H9 (cell line): ENCODE measurements at regions not wholly inside any gene's neighbourhood (a gene's known extent, or its start where the extent isn't known, plus 50 kb on each side); places are given as distances from the start of the nearest gene placed in this dataset.

Source experiments
- DNase-seq: peaks from one replicate; pipeline ENCODE4 v3.0.0-alpha.2; 2017
- H2AFZ ChIP-seq: one replicate; pipeline ENCODE4 v1.6.1; 2013; ENCODE audit warnings: mild to moderate bottlenecking, low read length, control low read depth, moderate library complexity
- H2AK5ac ChIP-seq: 2 replicates; pipeline ENCODE4 v1.6.1; 2013; ENCODE audit warnings: low read length, control low read depth, mixed read lengths; ENCODE audit not compliant: insufficient read length
- H2BK120ac ChIP-seq: one replicate; pipeline ENCODE4 v1.6.1; 2013; ENCODE audit warnings: low read depth, mild to moderate bottlenecking, low read length, control low read depth, inconsistent platforms; ENCODE audit not compliant: poor library complexity, severe bottlenecking
- H2BK12ac ChIP-seq: 2 replicates; pipeline ENCODE4 v1.6.1; 2013; ENCODE audit warnings: low read length, control low read depth, mixed read lengths, low read depth; ENCODE audit not compliant: insufficient read length
- H2BK15ac ChIP-seq: 2 replicates; pipeline ENCODE4 v1.6.1; 2013; ENCODE audit warnings: low read depth, low read length, control low read depth
- H2BK20ac ChIP-seq: one replicate; pipeline ENCODE4 v1.6.1; 2013; ENCODE audit warnings: low read depth, mild to moderate bottlenecking, low read length, control low read depth, inconsistent platforms; ENCODE audit not compliant: poor library complexity, severe bottlenecking
- H2BK5ac ChIP-seq: 2 replicates; pipeline ENCODE4 v1.6.1; 2013; ENCODE audit warnings: low read length, control low read depth, mixed read lengths; ENCODE audit not compliant: insufficient read length
- H3K14ac ChIP-seq: 2 replicates; pipeline ENCODE4 v1.6.1; 2013; ENCODE audit warnings: low read length, control low read depth; ENCODE audit not compliant: insufficient read depth
- H3K18ac ChIP-seq: 2 replicates; pipeline ENCODE4 v1.6.1; 2013; ENCODE audit warnings: low read depth, mild to moderate bottlenecking, mixed read lengths, low read length, control low read depth; ENCODE audit not compliant: insufficient read length
- H3K23ac ChIP-seq: 2 replicates; pipeline ENCODE4 v1.6.1; 2013; ENCODE audit warnings: low read length, control low read depth, mixed read lengths, low read depth; ENCODE audit not compliant: insufficient read length
- H3K23me2 ChIP-seq: 2 replicates; pipeline ENCODE4 v1.6.1; 2013; ENCODE audit warnings: low read depth, mild to moderate bottlenecking, mixed read lengths, low read length, control low read depth; ENCODE audit not compliant: insufficient read length, poor library complexity, severe bottlenecking
- H3K27ac ChIP-seq: 2 replicates; pipeline ENCODE4 v1.5.1; 2013; ENCODE audit warnings: low read length, control low read depth, mixed read lengths, low read depth; ENCODE audit not compliant: insufficient read length
- H3K27me3 ChIP-seq: 2 replicates; pipeline ENCODE4 v1.6.1; 2013; ENCODE audit warnings: low read length, control low read depth, inconsistent platforms; ENCODE audit not compliant: insufficient read depth
- H3K4ac ChIP-seq: 2 replicates; pipeline ENCODE4 v1.6.1; 2013; ENCODE audit warnings: low read depth, mild to moderate bottlenecking, control low read depth, inconsistent platforms, low read length, moderate library complexity
- H3K4me1 ChIP-seq: 2 replicates; pipeline ENCODE4 v1.6.1; 2013; ENCODE audit warnings: low read length, control low read depth, inconsistent platforms; ENCODE audit not compliant: insufficient read depth
- H3K4me2 ChIP-seq: 2 replicates; pipeline ENCODE4 v1.6.1; 2013; ENCODE audit warnings: low read length, control low read depth, mixed read lengths; ENCODE audit not compliant: insufficient read length, insufficient read depth
- H3K56ac ChIP-seq: 2 replicates; pipeline ENCODE4 v1.6.1; 2013; ENCODE audit warnings: low read depth, mild to moderate bottlenecking, mixed read lengths, low read length, control low read depth; ENCODE audit not compliant: insufficient read length
- H3K79me1 ChIP-seq: 2 replicates; pipeline ENCODE4 v1.6.1; 2013; ENCODE audit warnings: low read depth, mild to moderate bottlenecking, moderate library complexity, low read length, control low read depth, inconsistent platforms; ENCODE audit not compliant: insufficient read depth, poor library complexity, severe bottlenecking
- H3K79me2 ChIP-seq: 2 replicates; pipeline ENCODE4 v1.6.1; 2013; ENCODE audit warnings: low read length, control low read depth, inconsistent platforms; ENCODE audit not compliant: insufficient read depth
- H3K9ac ChIP-seq: 2 replicates; pipeline ENCODE4 v1.6.1; 2013; ENCODE audit warnings: low read length, control low read depth, mixed read lengths; ENCODE audit not compliant: insufficient read length; ENCODE audit errors: extremely low read depth
- H3K9me3 ChIP-seq: one replicate; pipeline ENCODE4 v1.6.1; 2013; ENCODE audit warnings: low read depth, low read length, inconsistent platforms; ENCODE audit not compliant: control insufficient read depth
- H3T11ph ChIP-seq: one replicate; pipeline ENCODE4 v1.6.1; 2013; ENCODE audit warnings: mild to moderate bottlenecking, low read length, control low read depth, inconsistent platforms
- H4K20me1 ChIP-seq: one replicate; pipeline ENCODE4 v1.6.1; 2013; ENCODE audit not compliant: control insufficient read depth, insufficient read length, insufficient read depth
- H4K5ac ChIP-seq: 2 replicates; pipeline ENCODE4 v1.6.1; 2013; ENCODE audit warnings: low read depth, mild to moderate bottlenecking, mixed read lengths, low read length, control low read depth; ENCODE audit not compliant: insufficient read length
- H4K8ac ChIP-seq: replicated peaks from 2 replicates; pipeline ENCODE4 v1.6.1; 2013; ENCODE audit warnings: low read length, control low read depth, mixed read lengths, low read depth; ENCODE audit not compliant: insufficient read length
- H4K91ac ChIP-seq: 2 replicates; pipeline ENCODE4 v1.6.1; 2013; ENCODE audit warnings: low read depth, mild to moderate bottlenecking, moderate library complexity, mixed read lengths, low read length, control low read depth; ENCODE audit not compliant: insufficient read length
- H3K27ac Mint-ChIP-seq, 3 experiments: 2 replicates in 2 of 3; 3 replicates in 1 of 3; pipeline ENCODE4 v1.8.0; 2020 to 2021; ENCODE audit warnings: mixed read lengths in 3 of 3, mild to moderate bottlenecking in 1 of 3, moderate library complexity in 1 of 3
- H3K27me3 Mint-ChIP-seq: 2 replicates; pipeline ENCODE4 v1.8.0; 2021; ENCODE audit warnings: low read depth, mild to moderate bottlenecking, moderate library complexity, mixed read lengths
- H3K36me3 Mint-ChIP-seq, 3 experiments: 2 replicates in 2 of 3; 3 replicates in 1 of 3; pipeline ENCODE4 v1.8.0; 2020 to 2021; ENCODE audit warnings: low read depth in 3 of 3, mixed read lengths in 3 of 3; ENCODE audit not compliant: insufficient read depth in 1 of 3
- H3K4me1 Mint-ChIP-seq, 2 experiments: 2 replicates each; pipeline ENCODE4 v1.8.0; 2020; ENCODE audit warnings: mixed read lengths in 2 of 2
- H3K4me3 Mint-ChIP-seq, 2 experiments: 2 replicates in 1 of 2; 3 replicates in 1 of 2; pipeline ENCODE4 v1.8.0; 2020 to 2021; ENCODE audit warnings: mild to moderate bottlenecking in 2 of 2, mixed read lengths in 2 of 2, moderate library complexity in 1 of 2
- H3K9me3 Mint-ChIP-seq, 2 experiments: 2 replicates in 1 of 2; 3 replicates in 1 of 2; pipeline ENCODE4 v1.8.0; 2020; ENCODE audit warnings: mild to moderate bottlenecking in 2 of 2, mixed read lengths in 2 of 2, moderate library complexity in 1 of 2
- CTCF ChIP-seq: fragments of 200-600 bp; sonication (generic); conservative IDR thresholded peaks from 3 replicates; pipeline ENCODE4 v1.8.0; 2021; ENCODE audit warnings: antibody characterized with exemption, mild to moderate bottlenecking

GRCh38 chr4:65021737-65022136 is 612.5 kb upstream of the TECRL start:
- Histone ChIP-seq H3K9ac (no peak overlapping the region), H3K27ac (no peak overlapping the region), H2AK5ac (no peak overlapping the region), H2AFZ (no peak overlapping the region), H3K4me2 (no peak overlapping the region), H3K23me2 (no peaks in the 10 kb centered on the region), H4K8ac (no peak overlapping the region), H3K18ac (no peak overlapping the region), H2BK120ac (no peak overlapping the region), H2BK12ac (no peak overlapping the region), H2BK15ac (no peak overlapping the region), H3T11ph (no peak overlapping the region), H3K14ac (no peak overlapping the region), H4K5ac (no peak overlapping the region), H3K4ac (no peak overlapping the region), H3K56ac (no peak overlapping the region), H3K79me1 (no peaks in the 10 kb centered on the region), H3K23ac (no peak overlapping the region), H3K9me3 (no peaks in the 10 kb centered on the region), H3K79me2 (no peaks in the 10 kb centered on the region), H2BK5ac (no peak overlapping the region), H4K20me1 (no peaks in the 10 kb centered on the region), H3K4me1 (peaks cover 2% of the 10 kb centered on the region; the same call in 1 of the 2 replicates), H2BK20ac (no peak overlapping the region), H4K91ac (no peak overlapping the region), H3K27me3 (no peaks in the 10 kb centered on the region)
- Mint-ChIP-seq H3K27ac (peak overlapping the region in 1 of 3 experiments; percentile 69; a peak in 1 of 7 replicates), H3K4me1 (peaks cover 10 to 11% of the 10 kb centered on the region in 2 experiments), H3K36me3 (peaks cover 0 to 1% (median 0%) of the 10 kb centered on the region in 3 experiments; a peak in 2 of 7 replicates), H3K4me3 (no peak overlapping the region), H3K27me3 (no peaks in the 10 kb centered on the region), H3K9me3 (peaks cover 3% of the 10 kb centered on the region in 2 experiments; a peak in 2 of 5 replicates)
- DNase-seq = no peak
- TF ChIP-seq CTCF = no peak
